HG02870 (cell line): ENCODE measurements at regions not wholly inside any gene's neighbourhood (a gene's known extent, or its start where the extent isn't known, plus 50 kb on each side); places are given as distances from the start of the nearest gene placed in this dataset.
"Not testable (repeated sequence)": the region's sequence is repeated elsewhere in the genome, so short reads cannot be mapped to it uniquely, and the experiment has no call there.

ENCODE experiments used
- ATAC-seq: cut with Tn5 transposase; IDR thresholded peaks from one replicate; pipeline ENCODE4 v1.9.1; 2021; ENCODE audit warnings: mild to moderate bottlenecking, moderate library complexity; ENCODE audit not compliant: unreplicated experiment

GRCh38 chr1:113292603-113293255 lies 97.6 kb upstream of the MAGI3 start:
- no peak for ATAC-seq

DNA sequence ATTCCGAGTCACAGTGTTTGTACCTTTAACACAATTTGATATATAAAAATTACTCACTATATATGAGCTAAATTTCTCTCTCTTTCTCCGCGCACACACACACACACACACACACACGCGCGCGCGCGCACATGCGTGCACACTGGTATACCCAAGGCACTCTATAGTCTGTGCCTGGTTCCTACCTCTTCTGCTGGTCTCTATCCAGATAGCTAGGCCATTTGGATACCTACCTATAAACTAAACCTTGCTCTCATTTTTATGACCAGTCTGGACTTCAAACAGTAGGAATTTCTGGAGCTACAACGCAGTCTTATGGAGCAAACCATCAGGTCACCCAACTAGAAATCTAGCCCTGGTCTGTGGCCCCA lies 97.1 kb upstream of the MAGI3 start:
- no peak for ATAC-seq

- no peak for ATAC-seq
These were observed 92.6 kb upstream of the MAGI3 start for GRCh38 chr1:113297749-113298148.

DNA sequence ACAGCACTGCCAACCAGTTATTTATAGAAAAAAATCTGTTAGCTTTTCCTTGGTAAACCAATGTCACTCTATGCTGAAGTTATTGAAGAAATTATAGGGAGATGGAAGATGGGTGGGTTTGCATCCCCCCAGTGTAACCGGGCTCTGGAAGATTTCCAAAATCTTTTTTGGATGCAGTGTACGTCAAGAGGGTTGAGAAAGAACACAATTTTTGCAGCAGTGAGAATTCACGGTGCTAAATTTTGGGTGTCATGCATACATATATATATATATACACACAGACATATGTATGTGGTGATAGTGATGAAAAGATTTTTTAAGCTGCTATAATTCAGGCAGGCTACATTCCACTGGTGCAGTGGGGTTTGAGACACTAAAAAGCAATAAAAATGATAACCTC lies 91.4 kb upstream of the MAGI3 start:
- ATAC-seq, result no peak

DNA sequence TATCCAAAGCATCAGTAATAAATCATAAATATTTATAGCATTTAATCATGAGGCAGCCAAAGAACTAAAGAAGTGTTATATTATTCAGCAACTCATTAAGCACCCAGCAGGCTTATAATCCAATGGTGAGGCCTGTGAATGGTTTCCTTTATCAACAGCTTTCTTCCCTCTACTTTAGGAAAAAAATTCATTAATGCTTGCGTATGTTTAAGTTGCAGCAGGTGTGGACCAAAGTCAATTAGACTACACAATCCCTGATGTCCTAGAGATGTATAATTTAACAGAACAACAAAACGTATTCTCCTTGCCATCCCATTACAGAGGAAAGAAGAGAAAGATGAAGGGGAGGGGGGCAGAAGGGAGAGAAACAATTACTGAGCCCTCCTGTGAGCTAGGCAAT lies 87.7 kb upstream of the MAGI3 start:
- no peak for ATAC-seq

GRCh38 chr1:113303267-113303666 lies 87.0 kb upstream of the MAGI3 start:
- ATAC-seq, result no peak

GRCh38 chr1:113305029-113305428 lies 85.3 kb upstream of the MAGI3 start:
- ATAC-seq, result not testable (repeated sequence)

GRCh38 chr1:113307771-113308445 lies 82.4 kb upstream of the MAGI3 start:
- ATAC-seq, result no peak

GRCh38 chr1:113312651-113313050 lies 77.7 kb upstream of the MAGI3 start:
- not testable (repeated sequence) for ATAC-seq

GRCh38 chr1:113314600-113314999 lies 75.7 kb upstream of the MAGI3 start:
- no peak for ATAC-seq

- ATAC-seq, result no peak
These were observed 70.0 kb upstream of the MAGI3 start for GRCh38 chr1:113320272-113320671.

DNA sequence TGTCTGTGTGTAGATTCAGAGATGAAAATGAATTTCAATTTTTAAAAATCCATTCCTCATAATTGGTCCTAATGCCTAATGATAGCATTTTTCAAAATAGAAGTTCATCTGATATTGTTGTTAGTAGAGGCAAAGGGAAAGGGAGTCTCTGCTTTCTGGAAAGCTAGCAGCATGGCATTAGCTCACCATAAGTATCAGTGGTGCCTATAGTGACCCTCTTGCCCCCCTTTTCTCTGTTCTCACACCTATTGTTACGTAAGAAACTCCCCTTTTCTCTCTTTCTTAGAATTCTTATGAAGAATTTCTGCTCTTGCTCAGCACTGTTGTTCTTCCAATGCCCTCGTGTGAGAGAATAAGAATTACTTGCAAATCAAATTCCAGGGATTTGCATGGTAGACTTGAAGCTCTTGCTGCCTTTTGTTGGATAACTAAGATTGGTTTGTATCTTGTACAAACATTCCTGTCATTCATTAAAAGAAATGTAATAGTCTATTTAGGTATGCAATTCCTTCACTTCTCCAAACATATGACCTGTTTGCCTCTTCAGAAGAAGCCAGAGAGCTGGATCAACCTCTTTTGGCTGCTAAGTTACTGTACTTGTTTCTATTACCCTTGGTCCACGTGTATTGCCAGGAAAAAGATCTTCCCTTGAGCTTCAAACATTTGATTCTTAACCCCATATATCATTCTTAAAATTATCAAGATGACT lies 69.2 kb upstream of the MAGI3 start:
- no peak for ATAC-seq

DNA sequence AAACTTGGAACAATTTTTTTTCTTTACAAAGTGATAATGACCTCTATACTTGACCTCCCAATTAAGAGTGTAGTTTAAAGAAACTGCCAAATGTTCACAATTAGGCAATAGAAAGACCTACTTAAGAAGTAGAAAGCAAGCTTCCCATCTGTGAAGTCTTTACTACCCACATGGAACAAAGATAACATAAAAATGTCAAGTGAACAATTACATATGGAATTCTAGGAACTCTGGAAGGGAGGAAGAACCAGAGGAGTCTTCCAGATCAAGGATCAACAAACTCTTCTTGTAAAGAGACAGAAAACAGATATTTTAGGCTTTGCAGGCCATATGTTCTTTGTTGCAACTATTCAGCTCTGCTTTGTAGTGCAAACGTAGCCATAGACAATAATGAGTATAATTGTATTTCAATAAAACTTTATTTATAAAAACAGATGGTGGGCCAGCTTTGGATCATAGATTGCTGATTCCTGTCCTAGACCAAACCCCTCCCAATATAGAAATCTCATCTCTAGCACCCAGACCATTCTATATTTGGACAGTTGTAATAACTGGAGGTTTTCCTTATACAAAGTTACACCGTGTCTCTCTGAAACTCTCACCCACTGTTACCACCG lies 68.4 kb upstream of the MAGI3 start:
- ATAC-seq, result no peak

- ATAC-seq, result no peak
These were observed 67.9 kb upstream of the MAGI3 start for GRCh38 chr1:113322439-113322838.

GRCh38 chr1:113325022-113325421 lies 65.3 kb upstream of the MAGI3 start:
- no peak for ATAC-seq

DNA sequence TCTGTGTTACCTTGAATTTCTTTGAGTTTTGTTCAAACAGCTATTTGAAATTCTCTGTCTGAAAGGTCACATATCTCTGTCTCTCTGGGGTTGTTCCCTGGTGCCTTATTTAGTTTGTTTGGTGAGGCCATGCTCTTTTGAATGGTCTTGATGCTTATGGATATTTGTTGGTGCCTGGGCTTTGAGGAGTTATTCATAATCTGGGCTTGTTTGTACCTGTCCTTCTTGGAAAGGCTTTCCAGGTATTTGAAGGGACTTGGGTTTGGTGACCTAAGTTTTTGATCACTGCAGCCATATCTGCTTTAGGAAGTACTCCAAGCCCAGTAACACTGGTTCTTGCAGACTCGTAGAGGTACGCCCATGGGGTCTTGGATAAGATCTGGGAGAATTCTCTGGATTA lies 63.3 kb upstream of the MAGI3 start:
- ATAC-seq, result no peak

- ATAC-seq, result no peak
These were observed 57.3 kb upstream of the MAGI3 start for GRCh38 chr1:113333056-113333455.

- ATAC-seq, result no peak
These were observed 50.3 kb upstream of the MAGI3 start for GRCh38 chr1:113340038-113340437.
